ENCODE measurements at regions not wholly inside any gene's neighbourhood (a gene's known extent, or its start where the extent isn't known, plus 50 kb on each side); places are given as distances from the start of the nearest gene placed in this dataset.

GRCh38 chr14:51479584-51480325 lies 172.0 kb upstream of the FRMD6 start:
- DNase-seq = no peak

- no peak for DNase-seq
Measured at GRCh38 chr14:51481643-51482042, 170.1 kb upstream of the FRMD6 start.

GRCh38 chr14:51482102-51482501 lies 169.6 kb upstream of the FRMD6 start:
- DNase-seq = no peak

GRCh38 chr14:51484485-51484884 lies 167.2 kb upstream of the FRMD6 start:
- no peak for DNase-seq

GRCh38 chr14:51485733-51486132 lies 166.0 kb upstream of the FRMD6 start:
- no peak for DNase-seq

GRCh38 chr14:51487848-51488247 lies 163.9 kb upstream of the FRMD6 start:
- DNase-seq = no peak

GRCh38 chr14:51488569-51489220 lies 163.0 kb upstream of the FRMD6 start:
- no peak for DNase-seq

GRCh38 chr14:51490205-51490604 lies 161.5 kb upstream of the FRMD6 start:
- DNase-seq = no peak

GRCh38 chr14:51491036-51491545 lies 160.6 kb upstream of the FRMD6 start:
- no peak for DNase-seq

- no peak for DNase-seq
Measured at GRCh38 chr14:51491776-51492175, 159.9 kb upstream of the FRMD6 start.

GRCh38 chr14:51495319-51495718 lies 156.4 kb upstream of the FRMD6 start:
- no peak for DNase-seq

- DNase-seq = no peak
Measured at GRCh38 chr14:51498411-51499227, 153.1 kb upstream of the FRMD6 start.

- DNase-seq = no peak
Measured at GRCh38 chr14:51500776-51501175, 150.9 kb upstream of the FRMD6 start.

GRCh38 chr14:51501746-51502145 lies 150.0 kb upstream of the FRMD6 start:
- no peak for DNase-seq

GRCh38 chr14:51504669-51505068 lies 147.0 kb upstream of the FRMD6 start:
- no peak for DNase-seq

- no peak for DNase-seq
Measured at GRCh38 chr14:51507511-51507905, 144.2 kb upstream of the FRMD6 start.

- no peak for DNase-seq
Measured at GRCh38 chr14:51507906-51508511, 143.7 kb upstream of the FRMD6 start.

GRCh38 chr14:51511265-51511664 lies 140.4 kb upstream of the FRMD6 start:
- no peak for DNase-seq

GRCh38 chr14:51512316-51512715 lies 139.4 kb upstream of the FRMD6 start:
- DNase-seq = no peak

GRCh38 chr14:51513281-51513680 lies 138.4 kb upstream of the FRMD6 start:
- DNase-seq = no peak

GRCh38 chr14:51513933-51514332 lies 137.8 kb upstream of the FRMD6 start:
- DNase-seq = no peak

GRCh38 chr14:51515611-51516010 lies 136.1 kb upstream of the FRMD6 start:
- DNase-seq = no peak

GRCh38 chr14:51516706-51517395 lies 134.9 kb upstream of the FRMD6 start:
- DNase-seq = no peak
